ENCODE measurements at regions not wholly inside any gene's neighbourhood (a gene's known extent, or its start where the extent isn't known, plus 50 kb on each side); places are given as distances from the start of the nearest gene placed in this dataset.

- no peak for DNase-seq
- no peak overlapping the region for H3K4me3 ChIP-seq
- WGBS, 2 donors: 32 to 50% methylated on average over 6 of the region's 6 CpGs
- no peaks in the 10 kb centered on the region for H3K4me1 ChIP-seq
- no peak overlapping the region for H3K27ac ChIP-seq
- TF ChIP-seq POLR2A (IDR thresholded peaks at IDR 0.05) (no peak), POLR2AphosphoS5 (IDR thresholded peaks at IDR 0.05) (no peak), CTCF (IDR thresholded peaks at IDR 0.05) (no peak), EP300 (IDR thresholded peaks at IDR 0.05) (no peak)
- H3K27me3 ChIP-seq: no peaks in the 10 kb centered on the region
- intact Hi-C loops (cut with DNase I): no loop called here
- no peaks in the 10 kb centered on the region for H3K36me3 ChIP-seq
- no peaks in the 10 kb centered on the region for H3K9me3 ChIP-seq
Observed at GRCh38 chr10:85542152-85542551, 824.4 kb downstream of the GRID1 start.

- no peaks in the 10 kb centered on the region for H3K36me3 ChIP-seq
- H3K27ac ChIP-seq: no peak overlapping the region
- H3K4me1 ChIP-seq: no peaks in the 10 kb centered on the region
- DNase-seq: no peak
- no peak overlapping the region for H3K4me3 ChIP-seq
- intact Hi-C loops (cut with DNase I): no loop called here
- H3K27me3 ChIP-seq: no peaks in the 10 kb centered on the region
- no peaks in the 10 kb centered on the region for H3K9me3 ChIP-seq
- WGBS, 2 donors: 73 to 78% methylated on average over 6 of the region's 6 CpGs
- TF ChIP-seq EP300 (IDR thresholded peaks at IDR 0.05) (no peak), POLR2A (IDR thresholded peaks at IDR 0.05) (no peak), CTCF (IDR thresholded peaks at IDR 0.05) (no peak), POLR2AphosphoS5 (IDR thresholded peaks at IDR 0.05) (no peak)
Observed at GRCh38 chr10:85542936-85543730, 823.5 kb downstream of the GRID1 start.

GRCh38 chr10:85544956-85545355 lies 821.6 kb downstream of the GRID1 start:
- Histone ChIP-seq H3K36me3 (no peaks in the 10 kb centered on the region), H3K4me1 (no peaks in the 10 kb centered on the region), H3K27me3 (no peaks in the 10 kb centered on the region), H3K9me3 (no peaks in the 10 kb centered on the region), H3K27ac (no peak overlapping the region), H3K4me3 (no peak overlapping the region)
- TF ChIP-seq EP300 (IDR thresholded peaks at IDR 0.05) (no peak), CTCF (IDR thresholded peaks at IDR 0.05) (no peak), POLR2A (IDR thresholded peaks at IDR 0.05) (no peak), POLR2AphosphoS5 (IDR thresholded peaks at IDR 0.05) (no peak)
- no peak for DNase-seq
- 75 to 86% methylated on average over 3 of the region's 3 CpGs for WGBS, 2 donors
- intact Hi-C loops (cut with DNase I): loop anchor here (5.0 kb wide), 1 partner anchor 832 kb away; no protein-coding TSS in a partner anchor

GRCh38 chr10:85545874-85546273 lies 820.7 kb downstream of the GRID1 start:
- Histone ChIP-seq H3K36me3 (no peaks in the 10 kb centered on the region), H3K27me3 (no peaks in the 10 kb centered on the region), H3K27ac (no peak overlapping the region), H3K4me1 (no peaks in the 10 kb centered on the region), H3K9me3 (no peaks in the 10 kb centered on the region), H3K4me3 (no peak overlapping the region)
- no peak for DNase-seq
- intact Hi-C loops (cut with DNase I): loop anchor here (5.0 kb wide), 1 partner anchor 831 kb away; no protein-coding TSS in a partner anchor
- WGBS, 2 donors: 48 to 49% methylated on average over 4 of the region's 4 CpGs
- no peak for TF ChIP-seq POLR2AphosphoS5 (IDR thresholded peaks at IDR 0.05)
- no peak for TF ChIP-seq POLR2A (IDR thresholded peaks at IDR 0.05)
- no peak for TF ChIP-seq EP300 (IDR thresholded peaks at IDR 0.05)
- no peak for TF ChIP-seq CTCF (IDR thresholded peaks at IDR 0.05)
